Cardiac muscle cell (in vitro differentiated cells and primary cell): ENCODE measurements at regions not wholly inside any gene's neighbourhood (a gene's known extent, or its start where the extent isn't known, plus 50 kb on each side); places are given as distances from the start of the nearest gene placed in this dataset.

ENCODE experiments used
- DNase-seq, 2 donors: peaks; one replicate each; pipeline versions ENCODE4 v3.0.0 to v3.0.0-alpha.2; 2010 to 2017; ENCODE audit warnings: low read depth in 1 of 2, low spot score in 1 of 2
- H3K27ac ChIP-seq: fragments of 200-600 bp; sonication (generic); 2 replicates; pipeline ENCODE4 v1.5.1; 2016
- H3K27me3 ChIP-seq: fragments of 200-600 bp; sonication (generic); 2 replicates; pipeline ENCODE4 v1.6.0; 2016; ENCODE audit warnings: control low read depth
- H3K36me3 ChIP-seq: fragments of 200-600 bp; sonication (generic); 2 replicates; pipeline ENCODE4 v1.5.1; 2016; ENCODE audit warnings: control low read depth
- H3K4me1 ChIP-seq: fragments of 200-600 bp; sonication (generic); 2 replicates; pipeline ENCODE4 v1.8.1; 2017; ENCODE audit warnings: low read depth, mild to moderate bottlenecking, mixed run types
- H3K4me3 ChIP-seq: fragments of 200-600 bp; sonication (generic); 2 replicates; pipeline ENCODE4 v1.5.1; 2016; ENCODE audit warnings: mild to moderate bottlenecking
- H3K9me3 ChIP-seq: fragments of 200-600 bp; sonication (generic); 2 replicates; pipeline ENCODE4 v1.5.1; 2017; ENCODE audit warnings: low read depth, mild to moderate bottlenecking, control low read depth
- TF ChIP-seq, protein P1 (sequence below): IDR thresholded peaks from 2 replicates; pipeline ENCODE4 v1.5.1; 2012; ENCODE audit warnings: low read depth, mild to moderate bottlenecking, low read length

GRCh38 chr15:35751413-35752133, 205.6 kb upstream of the DPH6 start:
- no peaks in the 10 kb centered on the region for H3K9me3 ChIP-seq
- no peaks in the 10 kb centered on the region for H3K36me3 ChIP-seq
- TF ChIP-seq, protein P1, sequence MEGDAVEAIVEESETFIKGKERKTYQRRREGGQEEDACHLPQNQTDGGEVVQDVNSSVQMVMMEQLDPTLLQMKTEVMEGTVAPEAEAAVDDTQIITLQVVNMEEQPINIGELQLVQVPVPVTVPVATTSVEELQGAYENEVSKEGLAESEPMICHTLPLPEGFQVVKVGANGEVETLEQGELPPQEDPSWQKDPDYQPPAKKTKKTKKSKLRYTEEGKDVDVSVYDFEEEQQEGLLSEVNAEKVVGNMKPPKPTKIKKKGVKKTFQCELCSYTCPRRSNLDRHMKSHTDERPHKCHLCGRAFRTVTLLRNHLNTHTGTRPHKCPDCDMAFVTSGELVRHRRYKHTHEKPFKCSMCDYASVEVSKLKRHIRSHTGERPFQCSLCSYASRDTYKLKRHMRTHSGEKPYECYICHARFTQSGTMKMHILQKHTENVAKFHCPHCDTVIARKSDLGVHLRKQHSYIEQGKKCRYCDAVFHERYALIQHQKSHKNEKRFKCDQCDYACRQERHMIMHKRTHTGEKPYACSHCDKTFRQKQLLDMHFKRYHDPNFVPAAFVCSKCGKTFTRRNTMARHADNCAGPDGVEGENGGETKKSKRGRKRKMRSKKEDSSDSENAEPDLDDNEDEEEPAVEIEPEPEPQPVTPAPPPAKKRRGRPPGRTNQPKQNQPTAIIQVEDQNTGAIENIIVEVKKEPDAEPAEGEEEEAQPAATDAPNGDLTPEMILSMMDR: peak; percentile 77
- H3K27me3 ChIP-seq: no peaks in the 10 kb centered on the region
- no peak overlapping the region for H3K4me3 ChIP-seq
- H3K4me1 ChIP-seq: peaks cover 41% of the 10 kb centered on the region
- H3K27ac ChIP-seq: no peak overlapping the region
- peak; percentile 86 to 89 for DNase-seq

GRCh38 chr15:35752134-35752466, 206.1 kb upstream of the DPH6 start:
- Histone ChIP-seq H3K4me3 (no peak overlapping the region), H3K4me1 (peaks cover 47% of the 10 kb centered on the region), H3K27me3 (no peaks in the 10 kb centered on the region), H3K36me3 (no peaks in the 10 kb centered on the region), H3K9me3 (no peaks in the 10 kb centered on the region), H3K27ac (no peak overlapping the region)
- TF ChIP-seq, protein P1: no peak
- no peak for DNase-seq

DNA sequence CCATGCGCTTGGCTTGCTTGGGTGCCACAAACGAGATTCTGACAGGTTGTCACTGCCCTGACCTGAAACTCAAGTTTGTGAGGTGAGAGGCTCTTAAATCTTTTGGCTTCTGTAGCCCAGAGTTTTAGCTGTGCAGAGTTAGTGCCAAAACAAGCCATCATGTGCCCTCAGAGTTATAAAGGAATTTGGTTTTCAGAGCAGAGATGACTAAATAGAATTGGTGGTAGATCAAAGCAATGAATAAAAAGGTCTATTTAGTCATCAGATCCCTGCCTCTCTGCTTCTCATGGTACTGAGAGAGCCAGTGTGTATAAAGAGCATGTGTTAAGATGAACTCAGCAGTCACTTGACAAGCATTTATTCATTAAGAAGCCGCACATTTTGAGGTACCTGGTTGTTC, 207.5 kb upstream of the DPH6 start:
- Histone ChIP-seq H3K27me3 (no peaks in the 10 kb centered on the region), H3K4me1 (peaks cover 54% of the 10 kb centered on the region), H3K36me3 (no peaks in the 10 kb centered on the region), H3K9me3 (no peaks in the 10 kb centered on the region), H3K27ac (peak overlapping the region; percentile 22), H3K4me3 (no peak overlapping the region)
- TF ChIP-seq, protein P1: no peak
- peak in 1 of 2 donors; percentile 21 for DNase-seq

DNA sequence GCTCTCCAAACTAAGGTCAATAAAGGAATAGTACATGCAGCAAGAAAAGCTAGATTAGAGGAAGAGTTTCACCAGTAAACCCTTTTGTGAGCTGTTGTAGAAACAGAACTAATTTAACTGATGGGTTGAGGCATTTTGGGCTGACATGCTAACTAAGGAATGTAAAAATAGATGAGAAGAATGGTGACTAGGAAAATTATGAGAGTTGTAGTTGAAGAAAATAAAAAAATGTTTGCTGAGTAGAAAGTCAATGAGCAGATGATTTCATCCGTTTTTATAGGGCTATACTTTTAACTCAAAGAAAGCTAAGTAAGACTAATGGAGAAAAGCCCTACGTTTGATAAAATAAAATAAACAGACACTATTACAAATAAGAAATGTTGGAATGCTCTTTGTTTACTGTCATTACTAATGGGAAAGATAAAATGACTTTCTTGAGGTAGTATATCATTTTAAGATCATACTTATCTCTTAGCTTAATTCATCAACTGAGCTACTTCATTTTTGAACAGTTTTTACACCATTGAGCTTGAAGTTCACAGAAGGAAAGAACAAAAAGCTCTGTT, 209.4 kb upstream of the DPH6 start:
- TF ChIP-seq, protein P1: no peak
- DNase-seq: no peak
- Histone ChIP-seq H3K36me3 (no peaks in the 10 kb centered on the region), H3K4me1 (peaks cover 58% of the 10 kb centered on the region), H3K27me3 (no peaks in the 10 kb centered on the region), H3K4me3 (no peak overlapping the region), H3K27ac (no peak overlapping the region), H3K9me3 (no peaks in the 10 kb centered on the region)

DNA sequence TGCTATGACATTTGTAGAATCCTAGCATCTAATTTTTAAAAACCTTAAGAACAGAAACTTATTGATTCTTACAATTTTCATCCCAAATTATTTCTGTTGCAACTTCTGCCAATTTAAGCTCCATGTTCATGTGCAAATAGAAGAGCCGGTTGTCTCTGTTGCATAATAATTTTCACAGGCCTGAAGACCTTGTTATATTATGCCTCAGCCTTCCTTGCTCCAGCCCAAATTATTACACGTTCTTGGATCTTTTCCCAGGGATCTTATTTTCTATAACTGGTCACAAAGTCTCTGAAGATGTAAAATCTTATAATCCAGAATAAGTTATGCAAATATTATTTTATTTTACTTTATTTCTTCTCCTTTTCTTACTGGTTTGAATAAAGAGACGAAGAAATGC, 210.7 kb upstream of the DPH6 start:
- H3K27me3 ChIP-seq: no peaks in the 10 kb centered on the region
- H3K4me3 ChIP-seq: no peak overlapping the region
- H3K4me1 ChIP-seq: peaks cover 49% of the 10 kb centered on the region
- no peak overlapping the region for H3K27ac ChIP-seq
- TF ChIP-seq, protein P1: no peak
- H3K9me3 ChIP-seq: no peaks in the 10 kb centered on the region
- DNase-seq: no peak
- H3K36me3 ChIP-seq: no peaks in the 10 kb centered on the region
